ENCODE measurements at regions not wholly inside any gene's neighbourhood (a gene's known extent, or its start where the extent isn't known, plus 50 kb on each side); places are given as distances from the start of the nearest gene placed in this dataset.
A peak's percentile ranks its signal among the peaks of the same experiment; 100 is the strongest.

- H3K4me3 ChIP-seq (ENCODE audit: low read length, poor library complexity, severe bottlenecking): no peak overlapping the region
- peak overlapping the region; percentile 70 for H2AFZ ChIP-seq (ENCODE audit: low read length)
- no peaks in the 10 kb centered on the region for H3K9me2 ChIP-seq (replicated peaks; ENCODE audit: low read depth, low read length)
- H3F3A ChIP-seq (ENCODE audit: low read depth): 0 out of 2 replicates have a peak, but pooled peaks cover 10% of the 10 kb centered on the region
- H3K4me2 ChIP-seq (ENCODE audit: low read depth, low read length, poor library complexity, severe bottlenecking): peak overlapping the region; percentile 78
- H3K4me1 ChIP-seq (ENCODE audit: insufficient read depth, low read length, poor library complexity, severe bottlenecking): peaks cover 85% of the 10 kb centered on the region
- no peaks in the 10 kb centered on the region for H4K20me1 ChIP-seq (ENCODE audit: insufficient read depth, low read length, poor library complexity, severe bottlenecking)
- no peak for TF ChIP-seq EZH2phosphoT487 (IDR thresholded peaks at IDR 0.05; ENCODE audit: borderline replicate concordance)
- TF ChIP-seq CTCF (conservative IDR thresholded peaks at IDR 0.05; ENCODE audit: low read length): no peak
- H3K27me3 ChIP-seq (ENCODE audit: insufficient read depth, low read length, poor library complexity, severe bottlenecking): no peaks in the 10 kb centered on the region
- no peaks in the 10 kb centered on the region for H3K36me3 ChIP-seq (ENCODE audit: insufficient read depth, low read length)
- H3K9me3 ChIP-seq (ENCODE audit: insufficient read depth, low read depth, low read length): no peaks in the 10 kb centered on the region
- H3K9ac ChIP-seq (ENCODE audit: low read depth, low read length, poor library complexity, severe bottlenecking): peak overlapping the region; percentile 78
- H3K79me2 ChIP-seq (ENCODE audit: insufficient read depth, low read length): peaks cover 3% of the 10 kb centered on the region; the same call in 1 of the 2 replicates
These were observed 69.5 kb upstream of the MBNL1 start for GRCh38 chr3:152199102-152199840.

GRCh38 chr3:152200476-152201420 lies 68.0 kb upstream of the MBNL1 start:
- Histone ChIP-seq H3K9ac (ENCODE audit: low read depth, low read length, poor library complexity, severe bottlenecking) (peak overlapping the region; percentile 78), H3K27me3 (ENCODE audit: insufficient read depth, low read length, poor library complexity, severe bottlenecking) (no peaks in the 10 kb centered on the region), H4K20me1 (ENCODE audit: insufficient read depth, low read length, poor library complexity, severe bottlenecking) (no peaks in the 10 kb centered on the region), H3F3A (ENCODE audit: low read depth) (0 out of 2 replicates have a peak, but pooled peaks cover 10% of the 10 kb centered on the region), H3K4me1 (ENCODE audit: insufficient read depth, low read length, poor library complexity, severe bottlenecking) (peaks cover 95% of the 10 kb centered on the region), H3K9me3 (ENCODE audit: insufficient read depth, low read depth, low read length) (no peaks in the 10 kb centered on the region), H3K79me2 (ENCODE audit: insufficient read depth, low read length) (peaks cover 5% of the 10 kb centered on the region; the same call in 1 of the 2 replicates), H3K4me3 (ENCODE audit: low read length, poor library complexity, severe bottlenecking) (peak overlapping the region; percentile 63), H3K4me2 (ENCODE audit: low read depth, low read length, poor library complexity, severe bottlenecking) (peak overlapping the region; percentile 78), H3K9me2 (replicated peaks; ENCODE audit: low read depth, low read length) (no peaks in the 10 kb centered on the region), H2AFZ (ENCODE audit: low read length) (peak overlapping the region; percentile 70), H3K36me3 (ENCODE audit: insufficient read depth, low read length) (no peaks in the 10 kb centered on the region)
- TF ChIP-seq EZH2phosphoT487 (IDR thresholded peaks at IDR 0.05; ENCODE audit: borderline replicate concordance) (no peak), CTCF (conservative IDR thresholded peaks at IDR 0.05; ENCODE audit: low read length) (no peak)

- Histone ChIP-seq H3K9me3 (ENCODE audit: insufficient read depth, low read depth, low read length) (no peaks in the 10 kb centered on the region), H4K20me1 (ENCODE audit: insufficient read depth, low read length, poor library complexity, severe bottlenecking) (no peaks in the 10 kb centered on the region), H3K79me2 (ENCODE audit: insufficient read depth, low read length) (peaks cover 5% of the 10 kb centered on the region; the same call in 1 of the 2 replicates), H3K36me3 (ENCODE audit: insufficient read depth, low read length) (no peaks in the 10 kb centered on the region), H3K9ac (ENCODE audit: low read depth, low read length, poor library complexity, severe bottlenecking) (peak overlapping the region; percentile 78), H3K4me2 (ENCODE audit: low read depth, low read length, poor library complexity, severe bottlenecking) (peak overlapping the region; percentile 94), H3K4me1 (ENCODE audit: insufficient read depth, low read length, poor library complexity, severe bottlenecking) (peaks cover 79% of the 10 kb centered on the region), H3K27me3 (ENCODE audit: insufficient read depth, low read length, poor library complexity, severe bottlenecking) (no peaks in the 10 kb centered on the region), H3K4me3 (ENCODE audit: low read length, poor library complexity, severe bottlenecking) (peak overlapping the region; percentile 72), H2AFZ (ENCODE audit: low read length) (peak overlapping the region; percentile 94), H3K9me2 (replicated peaks; ENCODE audit: low read depth, low read length) (no peaks in the 10 kb centered on the region), H3F3A (ENCODE audit: low read depth) (0 out of 2 replicates have a peak, but pooled peaks cover 10% of the 10 kb centered on the region)
- TF ChIP-seq EZH2phosphoT487 (IDR thresholded peaks at IDR 0.05; ENCODE audit: borderline replicate concordance): no peak
- no peak for TF ChIP-seq CTCF (conservative IDR thresholded peaks at IDR 0.05; ENCODE audit: low read length)
These were observed 65.6 kb upstream of the MBNL1 start for GRCh38 chr3:152202976-152203626.

Data from Loucy (cell line).